HG03039 (cell line): ENCODE measurements at regions not wholly inside any gene's neighbourhood (a gene's known extent, or its start where the extent isn't known, plus 50 kb on each side); places are given as distances from the start of the nearest gene placed in this dataset.

Experiments used
- ATAC-seq: cut with Tn5 transposase; IDR thresholded peaks from one replicate; pipeline ENCODE4 v1.9.1; 2021; ENCODE audit warnings: mild to moderate bottlenecking, moderate library complexity; ENCODE audit not compliant: unreplicated experiment

- no peak for ATAC-seq
Measured at GRCh38 chr11:11016943-11017342, 159.1 kb upstream of the ZBED5 start.

GRCh38 chr11:11016068-11016467 is 158.2 kb upstream of the ZBED5 start:
- ATAC-seq, result no peak

DNA sequence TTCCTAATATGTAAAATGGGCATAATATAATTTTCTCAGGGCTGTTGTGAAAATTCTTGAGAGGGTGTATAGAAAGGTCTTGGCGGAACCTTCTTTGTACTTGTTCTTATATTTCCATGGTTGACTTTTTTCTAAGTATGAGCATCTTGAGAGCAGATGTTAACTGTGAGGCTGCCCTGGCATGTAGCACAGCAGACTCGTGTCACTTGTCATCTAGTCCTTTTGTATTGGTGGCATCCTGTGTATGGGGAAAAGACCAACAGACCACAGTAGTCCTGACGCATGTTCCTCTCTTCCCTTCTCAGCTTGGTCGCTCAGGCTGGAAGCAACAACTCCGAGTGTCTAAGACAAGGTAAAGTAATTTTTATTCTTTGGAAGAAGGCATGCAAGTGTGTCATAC is 153.8 kb upstream of the ZBED5 start:
- ATAC-seq, result no peak

DNA sequence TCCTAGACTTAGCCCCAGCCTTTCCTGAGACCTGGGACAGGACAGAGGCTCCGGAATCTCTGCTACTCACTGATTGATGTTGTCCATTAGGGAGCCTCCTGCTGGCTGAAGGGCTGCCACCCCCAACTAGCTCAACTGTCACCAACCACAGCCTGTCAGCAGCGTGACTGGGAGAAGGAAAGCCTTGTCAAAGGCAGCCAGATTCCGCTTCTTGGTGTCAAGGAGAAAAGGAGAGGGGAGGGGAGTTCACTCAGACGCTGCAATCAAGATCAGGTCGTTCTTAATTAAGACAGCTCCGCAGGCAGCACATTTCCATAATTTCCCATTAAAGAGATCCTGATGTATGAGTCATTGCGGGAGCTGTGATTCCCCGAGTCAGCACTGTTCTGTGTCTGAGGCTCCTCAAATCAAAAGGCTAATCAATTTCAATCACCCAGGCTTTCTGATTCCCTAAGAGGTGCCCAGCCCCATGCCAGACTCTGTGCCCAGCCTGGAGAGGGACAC is 152.8 kb upstream of the ZBED5 start:
- no peak for ATAC-seq

GRCh38 chr11:11009179-11009578 is 151.3 kb upstream of the ZBED5 start:
- no peak for ATAC-seq

DNA sequence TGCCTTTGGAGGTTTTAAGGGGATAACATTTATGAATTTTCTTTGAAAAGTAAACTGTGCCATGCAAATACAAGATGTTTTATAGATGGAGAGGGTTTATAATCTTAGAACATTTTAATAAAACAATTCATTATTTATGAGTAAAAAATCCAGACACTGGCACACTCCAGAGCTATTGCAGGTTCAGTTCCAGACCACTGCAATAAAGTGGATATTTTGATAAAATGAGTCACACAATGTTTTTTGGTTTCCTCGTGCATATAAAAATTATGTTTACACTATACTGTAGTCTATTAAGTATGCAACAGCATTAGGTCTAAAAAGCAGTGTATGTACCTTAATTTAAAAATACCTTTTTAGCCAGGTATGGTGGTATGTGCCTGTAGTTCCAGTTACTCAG is 146.2 kb upstream of the ZBED5 start:
- ATAC-seq, result no peak

- ATAC-seq, result no peak
Measured at GRCh38 chr11:11003226-11003625, 145.4 kb upstream of the ZBED5 start.

GRCh38 chr11:11000579-11001283 is 142.9 kb upstream of the ZBED5 start:
- ATAC-seq, result no peak

- ATAC-seq, result no peak
Measured at GRCh38 chr11:10998674-10999073, 140.8 kb upstream of the ZBED5 start.

DNA sequence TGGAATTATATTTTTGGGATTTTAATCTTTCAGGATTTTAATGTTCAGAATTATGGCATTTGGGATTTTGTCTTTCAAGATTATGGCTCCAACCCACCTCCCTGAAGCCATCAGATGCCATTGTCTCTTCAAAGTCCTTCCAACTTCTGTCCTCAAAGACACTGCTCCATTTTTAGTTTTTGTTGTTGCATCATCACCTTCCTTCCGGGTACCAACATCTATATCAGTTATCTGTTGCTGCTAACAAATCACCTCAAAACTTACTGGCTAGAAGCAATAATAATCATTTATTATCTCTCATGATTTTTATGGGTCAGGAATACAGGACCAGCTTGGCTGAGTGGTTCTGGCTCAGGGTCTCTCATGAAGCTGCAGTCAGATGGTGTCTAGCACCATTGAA is 138.8 kb upstream of the ZBED5 start:
- ATAC-seq, result no peak

- no peak for ATAC-seq
Measured at GRCh38 chr11:10993640-10994039, 135.8 kb upstream of the ZBED5 start.

DNA sequence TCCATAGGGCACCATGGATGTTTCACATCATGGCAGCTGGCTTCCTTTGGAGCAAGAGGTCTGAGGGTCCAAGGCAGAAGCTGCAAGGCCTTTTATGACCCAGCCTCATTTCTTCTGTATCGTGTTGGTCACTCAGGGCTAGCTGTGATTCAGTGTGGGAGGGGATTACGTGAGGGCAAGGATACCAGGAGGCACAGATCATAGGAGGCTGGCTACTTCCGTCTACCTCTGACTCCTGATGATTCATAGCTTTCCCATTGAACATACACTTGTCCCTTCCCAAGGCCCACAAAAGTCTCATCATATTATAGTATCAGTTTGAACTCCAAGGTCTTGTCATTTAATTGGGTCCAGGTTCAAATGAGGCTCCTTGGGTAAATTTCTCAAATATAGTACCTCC is 135.3 kb upstream of the ZBED5 start:
- ATAC-seq, result no peak

GRCh38 chr11:10991393-10991792 is 133.5 kb upstream of the ZBED5 start:
- ATAC-seq, result no peak

DNA sequence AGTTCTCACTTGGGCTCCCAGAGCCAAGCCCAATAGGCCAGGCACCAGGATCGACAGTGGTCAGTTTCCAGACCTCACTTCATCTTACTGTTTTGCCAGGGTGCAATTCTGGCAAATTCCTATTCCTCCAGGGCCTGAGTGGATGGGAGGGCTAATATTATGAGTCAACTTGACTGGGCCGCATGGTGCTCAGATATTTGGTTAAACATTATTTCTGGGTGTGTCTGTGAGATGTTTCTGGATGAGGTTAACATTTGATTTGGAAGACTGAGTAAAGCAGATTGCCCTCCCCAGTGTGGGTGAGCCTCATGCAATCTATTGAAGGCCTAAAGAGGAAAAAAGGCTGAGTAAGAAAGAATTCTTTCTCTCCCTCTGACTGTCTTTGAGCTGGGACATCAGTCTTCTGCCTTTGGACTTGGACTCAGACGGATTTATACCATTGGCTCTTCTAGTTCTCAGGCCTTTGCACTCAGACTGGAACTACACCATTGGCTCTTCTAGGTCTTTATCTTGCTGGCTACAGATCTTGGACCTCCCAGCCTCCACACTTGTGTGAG is 132.9 kb upstream of the ZBED5 start:
- ATAC-seq, result no peak

DNA sequence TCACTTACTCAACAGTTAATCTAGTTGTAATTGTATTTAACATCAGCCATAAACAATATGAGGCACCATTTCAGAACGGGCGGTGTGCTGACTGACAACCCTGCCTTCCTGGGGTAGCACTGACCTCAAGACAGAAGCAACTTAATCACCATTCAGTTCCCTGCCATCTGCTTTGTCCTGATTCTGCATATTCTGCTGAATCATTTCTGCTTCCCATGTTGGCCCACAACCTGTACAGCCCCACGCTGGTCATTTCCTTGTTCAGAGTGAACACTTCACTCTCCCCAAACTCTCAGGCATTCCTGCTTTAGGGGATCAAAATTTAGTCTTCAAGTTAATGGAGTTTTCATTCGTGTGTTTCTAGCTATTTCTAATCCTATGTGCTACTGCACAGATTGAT is 132.3 kb upstream of the ZBED5 start:
- no peak for ATAC-seq

DNA sequence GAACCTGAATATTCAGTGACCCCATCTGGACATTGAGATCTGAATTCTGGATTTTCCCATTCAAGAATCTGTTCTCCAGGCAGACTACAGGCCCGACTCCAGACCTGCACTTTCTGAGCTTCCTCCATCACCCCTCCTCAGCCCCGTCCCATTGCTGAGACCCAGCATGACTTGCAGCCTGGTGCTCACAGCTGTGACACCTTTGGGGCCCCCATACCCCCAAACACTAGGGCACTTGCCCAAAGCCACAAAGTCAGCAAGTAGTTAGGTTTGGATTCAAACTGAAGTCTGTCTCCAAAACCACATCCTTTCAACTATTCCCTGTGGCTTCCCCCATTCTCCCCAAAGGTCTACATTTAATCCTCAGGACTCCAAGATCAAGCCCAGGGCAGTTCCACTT is 128.2 kb upstream of the ZBED5 start:
- ATAC-seq, result no peak

- ATAC-seq, result no peak
Measured at GRCh38 chr11:10984742-10985141, 126.9 kb upstream of the ZBED5 start.

GRCh38 chr11:10984250-10984649 is 126.4 kb upstream of the ZBED5 start:
- no peak for ATAC-seq

GRCh38 chr11:10982704-10983510 is 125.1 kb upstream of the ZBED5 start:
- ATAC-seq, result no peak

DNA sequence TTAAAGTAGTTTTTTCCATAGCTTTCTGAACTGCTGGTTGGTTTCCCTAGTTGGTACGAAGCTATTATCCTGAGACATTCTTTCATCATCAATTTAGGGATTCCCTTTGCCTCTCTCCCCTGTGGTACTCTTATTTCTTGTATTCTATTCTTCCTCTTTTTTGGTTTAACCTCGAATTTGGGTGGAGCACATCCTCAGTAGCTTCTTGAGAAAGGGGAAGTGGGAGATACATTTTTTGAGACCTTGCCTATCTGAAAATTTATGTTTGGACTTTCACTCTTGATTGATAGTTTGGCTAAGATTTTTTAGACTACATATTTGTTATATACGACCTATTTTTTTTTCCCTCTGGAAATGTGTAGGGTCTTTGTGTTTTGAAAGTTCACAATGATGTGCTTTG is 121.7 kb upstream of the ZBED5 start:
- ATAC-seq, result no peak

- ATAC-seq, result no peak
Measured at GRCh38 chr11:10978198-10978597, 120.3 kb upstream of the ZBED5 start.

- no peak for ATAC-seq
Measured at GRCh38 chr11:10975287-10975721, 117.5 kb upstream of the ZBED5 start.
